Trophoblast cell (in vitro differentiated cells and primary cell): ENCODE measurements at regions not wholly inside any gene's neighbourhood (a gene's known extent, or its start where the extent isn't known, plus 50 kb on each side); places are given as distances from the start of the nearest gene placed in this dataset.

Experiments
- DNase-seq, 2 donors: peaks; one replicate each; pipeline ENCODE4 v3.0.0-alpha.2; 2016
- H2AFZ ChIP-seq: 2 replicates; pipeline ENCODE4 v1.6.1; 2013; ENCODE audit warnings: low read length, moderate library complexity, mild to moderate bottlenecking; ENCODE audit not compliant: insufficient read depth, poor library complexity
- H2AK5ac ChIP-seq: 2 replicates; pipeline ENCODE4 v1.6.1; 2013; ENCODE audit warnings: mild to moderate bottlenecking, low read length
- H2BK120ac ChIP-seq: 2 replicates; pipeline ENCODE4 v1.6.1; 2013; ENCODE audit warnings: low read length, mild to moderate bottlenecking, moderate library complexity; ENCODE audit not compliant: insufficient read depth, poor library complexity
- H2BK12ac ChIP-seq: 2 replicates; pipeline ENCODE4 v1.6.1; 2013; ENCODE audit warnings: mild to moderate bottlenecking, low read length, moderate library complexity
- H2BK5ac ChIP-seq: 2 replicates; pipeline ENCODE4 v1.6.1; 2013; ENCODE audit warnings: low read length, low read depth, moderate library complexity, mild to moderate bottlenecking; ENCODE audit not compliant: poor library complexity
- H3K14ac ChIP-seq: 2 replicates; pipeline ENCODE4 v1.6.1; 2013; ENCODE audit warnings: mild to moderate bottlenecking, low read length
- H3K18ac ChIP-seq: 2 replicates; pipeline ENCODE4 v1.6.1; 2013; ENCODE audit warnings: mild to moderate bottlenecking, low read length
- H3K23ac ChIP-seq: 2 replicates; pipeline ENCODE4 v1.6.1; 2013; ENCODE audit warnings: low read length
- H3K27ac ChIP-seq: 2 replicates; pipeline ENCODE4 v1.5.1; 2013; ENCODE audit warnings: low read depth, mild to moderate bottlenecking, inconsistent platforms, low read length, moderate library complexity
- H3K27me3 ChIP-seq: 2 replicates; pipeline ENCODE4 v1.6.1; 2013; ENCODE audit warnings: inconsistent platforms, mild to moderate bottlenecking, low read length, moderate library complexity; ENCODE audit not compliant: insufficient read depth
- H3K36me3 ChIP-seq, 2 experiments: 1 replicate in 1 of 2; 2 replicates in 1 of 2; pipeline ENCODE4 v1.6.1; 2013; ENCODE audit warnings: low read length in 2 of 2, mild to moderate bottlenecking in 2 of 2, moderate library complexity in 1 of 2; ENCODE audit not compliant: insufficient read depth in 2 of 2, control insufficient read depth in 1 of 2
- H3K4ac ChIP-seq: 2 replicates; pipeline ENCODE4 v1.6.1; 2013; ENCODE audit warnings: low read depth, mild to moderate bottlenecking, low read length, moderate library complexity
- H3K4me1 ChIP-seq, 2 experiments: 1 replicate in 1 of 2; 2 replicates in 1 of 2; pipeline ENCODE4 v1.6.1; 2013; ENCODE audit warnings: low read length in 2 of 2, mild to moderate bottlenecking in 2 of 2, moderate library complexity in 1 of 2; ENCODE audit not compliant: insufficient read depth in 2 of 2, control insufficient read depth in 1 of 2
- H3K4me2 ChIP-seq: 2 replicates; pipeline ENCODE4 v1.6.1; 2013; ENCODE audit warnings: inconsistent platforms, mild to moderate bottlenecking, low read length, moderate library complexity
- H3K4me3 ChIP-seq: 2 replicates; pipeline ENCODE4 v1.5.1; 2013; ENCODE audit warnings: mild to moderate bottlenecking, low read depth, low read length, inconsistent platforms
- H3K79me1 ChIP-seq: one replicate; pipeline ENCODE4 v1.6.1; 2013; ENCODE audit warnings: low read length
- H3K79me2 ChIP-seq: 2 replicates; pipeline ENCODE4 v1.6.1; 2013; ENCODE audit warnings: low read length, mild to moderate bottlenecking; ENCODE audit not compliant: control insufficient read depth, insufficient read depth, poor library complexity
- H3K9ac ChIP-seq: 2 replicates; pipeline ENCODE4 v1.6.1; 2013; ENCODE audit warnings: mild to moderate bottlenecking, low read length
- H3K9me3 ChIP-seq: 2 replicates; pipeline ENCODE4 v1.6.1; 2013; ENCODE audit warnings: low read depth, mild to moderate bottlenecking, control low read depth, inconsistent platforms, low read length; ENCODE audit not compliant: insufficient read depth
- H4K12ac ChIP-seq: 2 replicates; pipeline ENCODE4 v1.6.1; 2013; ENCODE audit warnings: low read depth, mild to moderate bottlenecking, low read length, moderate library complexity
- H4K8ac ChIP-seq: 2 replicates; pipeline ENCODE4 v1.6.1; 2013; ENCODE audit warnings: low read depth, mild to moderate bottlenecking, low read length, moderate library complexity
- H4K91ac ChIP-seq: one replicate; pipeline ENCODE4 v1.6.1; 2013; ENCODE audit warnings: low read depth, mild to moderate bottlenecking, low read length, moderate library complexity
- WGBS: extraction: QIAGEN DNeasy Blood & Tissue Kit; methylation state at CpG from one replicate; pipeline ENCODE4 v1.1.7; 2013; ENCODE audit warnings: missing lambda C conversion rate; ENCODE audit not compliant: insufficient read length, insufficient coverage; ENCODE audit errors: extremely low coverage; 5-methylcytosine and 5-hydroxymethylcytosine counted together

- Histone ChIP-seq H3K14ac (no peak overlapping the region), H3K79me1 (no peaks in the 10 kb centered on the region), H3K4me3 (no peak overlapping the region), H3K4ac (no peak overlapping the region), H2BK5ac (no peak overlapping the region), H2AFZ (no peak overlapping the region), H3K18ac (no peak overlapping the region), H2AK5ac (no peak overlapping the region), H3K4me2 (no peak overlapping the region), H3K9me3 (no peaks in the 10 kb centered on the region), H2BK12ac (no peak overlapping the region), H3K79me2 (no peaks in the 10 kb centered on the region), H4K12ac (no peak overlapping the region), H2BK120ac (no peak overlapping the region), H3K27ac (no peak overlapping the region), H3K4me1 (peaks cover 0 to 5% of the 10 kb centered on the region in 2 experiments), H4K8ac (no peak overlapping the region), H3K27me3 (no peaks in the 10 kb centered on the region), H4K91ac (no peak overlapping the region), H3K36me3 (no peaks in the 10 kb centered on the region), H3K23ac (no peak overlapping the region), H3K9ac (no peak overlapping the region)
- no peak for DNase-seq
- WGBS, result no CpG with 5 or more reads among the region's 2 CpGs
These were observed 54.5 kb upstream of the HS3ST4 start for GRCh38 chr16:25637236-25637635.

GRCh38 chr16:25636662-25637061, 55.1 kb upstream of the HS3ST4 start:
- no peak overlapping the region for H4K12ac ChIP-seq
- H2BK120ac ChIP-seq, result no peak overlapping the region
- WGBS, result no CpG with 5 or more reads among the region's 2 CpGs
- H3K27me3 ChIP-seq, result no peaks in the 10 kb centered on the region
- peaks cover 0 to 5% of the 10 kb centered on the region in 2 experiments for H3K4me1 ChIP-seq
- no peak overlapping the region for H2BK12ac ChIP-seq
- H3K79me1 ChIP-seq, result no peaks in the 10 kb centered on the region
- no peak overlapping the region for H2AK5ac ChIP-seq
- no peak overlapping the region for H3K4me2 ChIP-seq
- no peak overlapping the region for H3K23ac ChIP-seq
- H3K14ac ChIP-seq, result no peak overlapping the region
- no peaks in the 10 kb centered on the region for H3K79me2 ChIP-seq
- no peak overlapping the region for H4K91ac ChIP-seq
- H2AFZ ChIP-seq, result no peak overlapping the region
- no peak overlapping the region for H2BK5ac ChIP-seq
- DNase-seq, result no peak
- no peak overlapping the region for H3K18ac ChIP-seq
- H3K36me3 ChIP-seq, result no peaks in the 10 kb centered on the region
- no peak overlapping the region for H3K9ac ChIP-seq
- no peak overlapping the region for H3K4ac ChIP-seq
- no peak overlapping the region for H3K4me3 ChIP-seq
- H3K9me3 ChIP-seq, result no peaks in the 10 kb centered on the region
- H4K8ac ChIP-seq, result no peak overlapping the region
- no peak overlapping the region for H3K27ac ChIP-seq

GRCh38 chr16:25635454-25635853, 56.3 kb upstream of the HS3ST4 start:
- Histone ChIP-seq H3K18ac (no peak overlapping the region), H3K14ac (no peak overlapping the region), H3K9ac (no peak overlapping the region), H3K27ac (no peak overlapping the region), H3K27me3 (no peaks in the 10 kb centered on the region), H3K9me3 (no peaks in the 10 kb centered on the region), H4K8ac (no peak overlapping the region), H2BK5ac (no peak overlapping the region), H3K79me1 (no peaks in the 10 kb centered on the region), H2AK5ac (no peak overlapping the region), H3K36me3 (no peaks in the 10 kb centered on the region), H3K4ac (no peak overlapping the region), H4K12ac (no peak overlapping the region), H3K4me1 (peaks cover 0 to 5% of the 10 kb centered on the region in 2 experiments), H3K4me3 (no peak overlapping the region), H4K91ac (no peak overlapping the region), H3K79me2 (no peaks in the 10 kb centered on the region), H2BK120ac (no peak overlapping the region), H3K23ac (no peak overlapping the region), H3K4me2 (no peak overlapping the region), H2BK12ac (no peak overlapping the region), H2AFZ (no peak overlapping the region)
- WGBS, result no CpG with 5 or more reads among the region's 1 CpG
- no peak for DNase-seq

- H3K4me3 ChIP-seq, result no peak overlapping the region
- no peaks in the 10 kb centered on the region for H3K9me3 ChIP-seq
- H3K4me2 ChIP-seq, result no peak overlapping the region
- H3K79me1 ChIP-seq, result no peaks in the 10 kb centered on the region
- no peak overlapping the region for H2AK5ac ChIP-seq
- no peak overlapping the region for H2BK12ac ChIP-seq
- no peak overlapping the region for H3K4ac ChIP-seq
- H3K4me1 ChIP-seq, result peaks cover 0 to 5% of the 10 kb centered on the region in 2 experiments
- no peaks in the 10 kb centered on the region for H3K36me3 ChIP-seq
- no peak overlapping the region for H2AFZ ChIP-seq
- WGBS, result no CpG with 5 or more reads among the region's 2 CpGs
- H2BK120ac ChIP-seq, result no peak overlapping the region
- no peak overlapping the region for H3K23ac ChIP-seq
- H2BK5ac ChIP-seq, result no peak overlapping the region
- no peak overlapping the region for H3K18ac ChIP-seq
- no peak overlapping the region for H4K12ac ChIP-seq
- DNase-seq, result peak; percentile 46 to 63
- H3K14ac ChIP-seq, result no peak overlapping the region
- no peak overlapping the region for H4K91ac ChIP-seq
- no peak overlapping the region for H4K8ac ChIP-seq
- H3K79me2 ChIP-seq, result no peaks in the 10 kb centered on the region
- H3K9ac ChIP-seq, result no peak overlapping the region
- H3K27me3 ChIP-seq, result no peaks in the 10 kb centered on the region
- no peak overlapping the region for H3K27ac ChIP-seq
These were observed 58.2 kb upstream of the HS3ST4 start for GRCh38 chr16:25633549-25633948.
